ENCODE measurements at regions not wholly inside any gene's neighbourhood (a gene's known extent, or its start where the extent isn't known, plus 50 kb on each side); places are given as distances from the start of the nearest gene placed in this dataset.
A peak's percentile ranks its signal among the peaks of the same experiment; 100 is the strongest.

GRCh38 chr12:91811481-91812287 is 334.0 kb downstream of the BTG1 start:
- DNase-seq (ENCODE audit: low read depth) = peak; percentile 68

DNA sequence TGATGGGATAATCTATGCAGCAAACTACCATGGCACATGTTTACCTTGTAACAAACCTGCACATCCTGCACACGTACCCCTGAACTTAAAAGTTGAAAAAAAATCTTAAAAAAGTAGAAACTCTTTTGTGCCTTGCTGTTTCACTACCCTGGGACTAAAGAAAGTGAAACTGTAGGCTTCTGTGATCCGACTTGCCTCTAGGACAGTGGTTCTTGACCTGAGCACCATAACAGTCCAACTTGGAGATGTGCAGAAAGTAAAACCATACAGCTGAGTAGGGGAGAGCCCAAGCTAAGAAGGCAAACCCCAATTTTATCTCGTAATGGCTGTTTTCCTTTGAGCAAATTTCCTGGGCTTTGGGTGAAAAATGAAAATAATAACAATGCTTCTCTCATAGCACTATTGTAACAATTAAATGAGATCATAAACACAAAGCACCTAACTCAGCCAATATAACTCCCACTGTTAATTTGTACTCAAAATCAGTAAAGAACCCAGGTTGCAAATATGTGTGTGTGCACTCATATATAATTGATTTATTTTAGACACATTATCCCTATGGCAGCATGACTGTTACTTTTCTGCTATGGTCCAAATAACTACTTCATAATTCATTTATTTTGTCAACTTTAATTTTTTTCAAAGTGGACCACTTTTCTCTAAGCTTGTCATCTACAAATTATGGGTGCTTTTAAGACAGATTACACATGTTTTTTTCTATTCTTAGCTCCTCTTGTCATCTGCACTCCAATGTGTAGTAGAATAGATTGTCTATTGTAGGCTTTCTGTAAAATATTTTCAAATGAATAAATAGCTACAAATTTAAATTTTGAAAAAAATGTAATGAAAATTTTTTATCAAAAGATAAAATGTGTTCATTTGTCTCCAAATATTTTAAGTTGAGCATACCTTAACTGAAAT is 334.9 kb downstream of the BTG1 start:
- no peak overlapping the region for H3K4me3 ChIP-seq (ENCODE audit: low read length)
- TF ChIP-seq, protein P1, sequence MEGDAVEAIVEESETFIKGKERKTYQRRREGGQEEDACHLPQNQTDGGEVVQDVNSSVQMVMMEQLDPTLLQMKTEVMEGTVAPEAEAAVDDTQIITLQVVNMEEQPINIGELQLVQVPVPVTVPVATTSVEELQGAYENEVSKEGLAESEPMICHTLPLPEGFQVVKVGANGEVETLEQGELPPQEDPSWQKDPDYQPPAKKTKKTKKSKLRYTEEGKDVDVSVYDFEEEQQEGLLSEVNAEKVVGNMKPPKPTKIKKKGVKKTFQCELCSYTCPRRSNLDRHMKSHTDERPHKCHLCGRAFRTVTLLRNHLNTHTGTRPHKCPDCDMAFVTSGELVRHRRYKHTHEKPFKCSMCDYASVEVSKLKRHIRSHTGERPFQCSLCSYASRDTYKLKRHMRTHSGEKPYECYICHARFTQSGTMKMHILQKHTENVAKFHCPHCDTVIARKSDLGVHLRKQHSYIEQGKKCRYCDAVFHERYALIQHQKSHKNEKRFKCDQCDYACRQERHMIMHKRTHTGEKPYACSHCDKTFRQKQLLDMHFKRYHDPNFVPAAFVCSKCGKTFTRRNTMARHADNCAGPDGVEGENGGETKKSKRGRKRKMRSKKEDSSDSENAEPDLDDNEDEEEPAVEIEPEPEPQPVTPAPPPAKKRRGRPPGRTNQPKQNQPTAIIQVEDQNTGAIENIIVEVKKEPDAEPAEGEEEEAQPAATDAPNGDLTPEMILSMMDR (conservative IDR thresholded peaks at IDR 0.05; ENCODE audit: low read length) = no peak
- no peak for DNase-seq (ENCODE audit: low read depth)

More at GRCh38 chr12:91811481-91812287, 334.0 kb downstream of the BTG1 start:
- TF ChIP-seq, protein P1 (conservative IDR thresholded peaks at IDR 0.05; ENCODE audit: low read length) = peak; percentile 83
- no peak overlapping the region for H3K4me3 ChIP-seq (ENCODE audit: low read length)

- TF ChIP-seq, protein P1 (conservative IDR thresholded peaks at IDR 0.05; ENCODE audit: low read length) = no peak
- DNase-seq (ENCODE audit: low read depth) = no peak
- H3K4me3 ChIP-seq (ENCODE audit: low read length) = no peak overlapping the region
Observed at GRCh38 chr12:91810077-91810476, 335.6 kb downstream of the BTG1 start.

DNA sequence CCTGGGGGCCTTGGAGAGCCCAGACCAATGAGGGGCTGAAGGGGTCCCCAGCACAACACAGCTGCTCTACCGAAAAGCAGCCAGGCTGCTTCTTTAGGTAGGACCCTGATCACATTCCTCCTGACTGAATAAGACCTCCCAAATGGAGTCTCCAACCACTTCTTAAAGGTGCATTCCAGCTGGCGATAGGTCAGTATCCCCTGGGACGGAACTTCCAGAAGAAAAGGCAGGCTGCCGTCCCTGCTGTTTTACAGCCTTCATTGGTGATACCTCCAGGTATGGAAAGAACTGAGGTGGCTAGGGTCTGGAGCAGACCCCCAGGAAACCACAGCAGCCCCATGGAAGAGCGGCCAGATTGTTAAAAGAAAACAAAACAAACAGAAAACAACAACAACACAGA is 340.6 kb downstream of the BTG1 start:
- no peak overlapping the region for H3K4me3 ChIP-seq (ENCODE audit: low read length)
- no peak for DNase-seq (ENCODE audit: low read depth)
- TF ChIP-seq, protein P1 (conservative IDR thresholded peaks at IDR 0.05; ENCODE audit: low read length) = no peak

- H3K4me3 ChIP-seq (ENCODE audit: low read length) = no peak overlapping the region
- TF ChIP-seq, protein P1 (conservative IDR thresholded peaks at IDR 0.05; ENCODE audit: low read length) = no peak
- no peak for DNase-seq (ENCODE audit: low read depth)
Observed at GRCh38 chr12:91804533-91804932, 341.1 kb downstream of the BTG1 start.

- no peak for DNase-seq (ENCODE audit: low read depth)
- H3K4me3 ChIP-seq (ENCODE audit: low read length) = no peak overlapping the region
- TF ChIP-seq, protein P1 (conservative IDR thresholded peaks at IDR 0.05; ENCODE audit: low read length) = no peak
Observed at GRCh38 chr12:91801048-91801447, 344.6 kb downstream of the BTG1 start.

Measured in AG10803 (cell line).